Upper lobe of left lung (tissue), 6 donors: ENCODE measurements at regions not wholly inside any gene's neighbourhood (a gene's known extent, or its start where the extent isn't known, plus 50 kb on each side); places are given as distances from the start of the nearest gene placed in this dataset.

Experiments
- ATAC-seq, 2 donors: fragments of 200-7000 bp; cut with Tn5 transposase; one replicate each; pipeline ENCODE4 v1.9.1; 2022; ENCODE audit warnings: mild to moderate bottlenecking in 2 of 2, moderate library complexity in 2 of 2; ENCODE audit not compliant: low FRiP score in 2 of 2
- DNase-seq, 2 donors: peaks; one replicate each; pipeline ENCODE4 v3.0.0-alpha.2; 2019 to 2020
- H3K27ac ChIP-seq, 4 donors: fragments of 200-600 bp; sonication (generic); one replicate each; pipeline ENCODE4 v1.5.1; 2016 to 2019
- H3K27me3 ChIP-seq, 4 donors: fragments of 200-600 bp; sonication (generic); one replicate each; pipeline ENCODE4 v1.5.1; 2017 to 2019
- H3K36me3 ChIP-seq, 4 donors: fragments of 200-600 bp; sonication (generic); one replicate each; pipeline ENCODE4 v1.5.1; 2016 to 2019
- H3K4me1 ChIP-seq, 4 donors: fragments of 200-600 bp; sonication (generic); one replicate each; pipeline ENCODE4 v1.5.1; 2018 to 2019
- H3K4me3 ChIP-seq, 4 donors: fragments of 200-600 bp; sonication (generic); one replicate each; pipeline ENCODE4 v1.5.1; 2017 to 2019; ENCODE audit warnings: mild to moderate bottlenecking in 2 of 4, moderate library complexity in 1 of 4
- H3K9me3 ChIP-seq, 4 donors: fragments of 200-600 bp; sonication (generic); one replicate each; pipeline ENCODE4 v1.5.1; 2018 to 2019
- EP300 ChIP-seq, 4 donors: sonication (generic); formaldehyde crosslinking; IDR thresholded peaks; one replicate each; pipeline ENCODE4 v1.5.1; 2017; ENCODE audit warnings: antibody characterized with exemption in 4 of 4, control low read depth in 2 of 4
- POLR2A ChIP-seq, 4 donors: fragments of 450-650 bp; IDR thresholded peaks; one replicate each; pipeline ENCODE4 v1.5.1; 2016 to 2017; ENCODE audit warnings: antibody characterized with exemption in 4 of 4, mild to moderate bottlenecking in 2 of 4
- POLR2AphosphoS5 ChIP-seq, 2 donors: sonication (generic); formaldehyde crosslinking; IDR thresholded peaks; one replicate each; pipeline ENCODE4 v1.5.1; 2017; ENCODE audit warnings: antibody characterized with exemption in 2 of 2
- WGBS, 2 donors: methylation state at CpG; one replicate each; pipeline ENCODE4 v1.1.5; 2017 to 2018; 5-methylcytosine and 5-hydroxymethylcytosine counted together
- TF ChIP-seq, protein P1 (sequence below), 6 experiments: fragments of 450-650 bp in 4 of 6; fragments of 200-600 bp in 2 of 6; sonication (generic) in 2 of 6; IDR thresholded peaks; one replicate each; pipeline ENCODE4 v1.5.1; 2016 to 2019; ENCODE audit warnings: antibody characterized with exemption in 6 of 6
- donor health status: DM: no; HTN: no; CAD: no; lungs with moderate emphysema.
- donor health status: DM: no; HTN: yes; CAD: no; lungs with severe emphysema.

DNA sequence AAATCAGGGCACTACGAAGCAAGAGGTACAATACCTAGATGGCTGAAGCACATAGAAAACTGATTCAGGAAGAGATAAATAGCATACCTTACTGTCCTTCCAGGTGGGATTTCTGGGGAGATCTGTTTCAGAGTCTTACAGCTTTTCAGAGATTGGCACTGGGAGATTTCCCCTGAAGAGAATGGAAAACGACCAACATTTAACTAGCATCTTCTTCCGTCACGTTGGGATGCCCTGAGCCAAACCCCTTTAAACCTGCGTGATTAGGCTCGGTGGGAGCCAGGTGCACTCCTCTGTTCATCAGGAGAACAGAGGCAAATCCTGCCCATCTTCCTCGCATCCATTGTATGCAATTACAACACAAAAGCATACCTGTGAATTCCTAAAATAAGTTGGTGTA lies 614.5 kb downstream of the HDGFL1 start:
- no peak for DNase-seq
- no peaks in the 10 kb centered on the region for H3K27me3 ChIP-seq
- WGBS, 2 donors = 90 to 93% methylated on average over 7 of the region's 7 CpGs

DNA sequence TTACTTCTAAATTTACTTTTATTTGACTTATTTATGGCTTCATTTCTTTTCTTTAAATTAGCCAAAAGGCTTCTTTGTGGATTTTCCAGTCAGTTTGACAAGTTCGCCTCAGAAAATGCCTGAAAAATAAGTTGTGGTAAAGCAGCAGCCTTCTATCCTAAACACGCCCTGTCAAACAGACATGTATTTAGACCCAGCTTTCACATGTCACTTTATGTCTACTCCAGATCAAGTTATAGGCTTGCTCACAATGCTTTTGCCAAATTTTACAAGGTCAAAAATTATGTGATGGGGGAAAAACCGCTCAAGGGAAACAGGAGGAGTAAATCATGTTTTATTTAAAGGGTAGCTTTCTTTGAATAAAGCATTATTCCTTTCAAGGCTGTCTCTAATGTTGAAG lies 615.0 kb downstream of the HDGFL1 start:
- whole genome bisulfite sequencing, 2 donors = 81 to 87% methylated on average over 3 of the region's 3 CpGs

More for the DNA sequence above, 614.5 kb downstream of the HDGFL1 start:
- H3K4me3 ChIP-seq = no peak overlapping the region
- no peaks in the 10 kb centered on the region for H3K36me3 ChIP-seq
- H3K4me1 ChIP-seq = no peaks in the 10 kb centered on the region
- no peak overlapping the region for H3K27ac ChIP-seq
- no peak for ATAC-seq
- H3K9me3 ChIP-seq = no peaks in the 10 kb centered on the region
- no peak for TF ChIP-seq POLR2A (IDR thresholded peaks at IDR 0.05)
- no peak for TF ChIP-seq POLR2AphosphoS5 (IDR thresholded peaks at IDR 0.05)
- no peak for TF ChIP-seq EP300 (IDR thresholded peaks at IDR 0.05)
- TF ChIP-seq, protein P1, sequence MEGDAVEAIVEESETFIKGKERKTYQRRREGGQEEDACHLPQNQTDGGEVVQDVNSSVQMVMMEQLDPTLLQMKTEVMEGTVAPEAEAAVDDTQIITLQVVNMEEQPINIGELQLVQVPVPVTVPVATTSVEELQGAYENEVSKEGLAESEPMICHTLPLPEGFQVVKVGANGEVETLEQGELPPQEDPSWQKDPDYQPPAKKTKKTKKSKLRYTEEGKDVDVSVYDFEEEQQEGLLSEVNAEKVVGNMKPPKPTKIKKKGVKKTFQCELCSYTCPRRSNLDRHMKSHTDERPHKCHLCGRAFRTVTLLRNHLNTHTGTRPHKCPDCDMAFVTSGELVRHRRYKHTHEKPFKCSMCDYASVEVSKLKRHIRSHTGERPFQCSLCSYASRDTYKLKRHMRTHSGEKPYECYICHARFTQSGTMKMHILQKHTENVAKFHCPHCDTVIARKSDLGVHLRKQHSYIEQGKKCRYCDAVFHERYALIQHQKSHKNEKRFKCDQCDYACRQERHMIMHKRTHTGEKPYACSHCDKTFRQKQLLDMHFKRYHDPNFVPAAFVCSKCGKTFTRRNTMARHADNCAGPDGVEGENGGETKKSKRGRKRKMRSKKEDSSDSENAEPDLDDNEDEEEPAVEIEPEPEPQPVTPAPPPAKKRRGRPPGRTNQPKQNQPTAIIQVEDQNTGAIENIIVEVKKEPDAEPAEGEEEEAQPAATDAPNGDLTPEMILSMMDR (IDR thresholded peaks at IDR 0.05) = no peak

DNA sequence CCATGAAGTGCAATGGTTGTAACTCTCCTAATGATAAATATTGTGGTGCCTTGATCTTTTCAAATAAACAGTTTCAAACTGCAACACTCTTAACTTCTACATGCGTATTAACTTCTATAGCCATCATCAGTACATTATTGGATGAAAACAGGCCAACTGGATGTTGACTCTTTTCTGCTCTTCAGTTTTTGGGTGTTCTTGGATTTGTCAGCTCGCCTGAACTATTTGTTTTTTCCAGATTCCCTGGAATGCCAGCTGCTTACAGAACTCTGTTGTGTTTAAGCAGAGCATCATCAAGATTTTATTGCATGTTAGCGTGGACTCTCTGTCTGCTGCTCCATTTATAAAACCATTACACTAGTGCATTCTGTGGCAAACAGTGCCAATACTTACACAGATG lies 626.1 kb downstream of the HDGFL1 start:
- Histone ChIP-seq H3K4me1 (no peaks in the 10 kb centered on the region), H3K4me3 (no peak overlapping the region), H3K27me3 (no peaks in the 10 kb centered on the region), H3K9me3 (no peaks in the 10 kb centered on the region), H3K27ac (no peak overlapping the region), H3K36me3 (no peaks in the 10 kb centered on the region)
- DNase-seq = no peak
- TF ChIP-seq POLR2A (IDR thresholded peaks at IDR 0.05) (no peak), POLR2AphosphoS5 (IDR thresholded peaks at IDR 0.05) (no peak), EP300 (IDR thresholded peaks at IDR 0.05) (no peak)
- TF ChIP-seq, protein P1 (IDR thresholded peaks at IDR 0.05) = no peak
- ATAC-seq = no peak
- 82 to 88% methylated on average over 3 of the region's 3 CpGs for WGBS, 2 donors

More for the DNA sequence above, 615.0 kb downstream of the HDGFL1 start:
- DNase-seq (no peak), ATAC-seq (no peak)
- H3K27me3 ChIP-seq = no peaks in the 10 kb centered on the region
- H3K36me3 ChIP-seq = no peaks in the 10 kb centered on the region
- no peaks in the 10 kb centered on the region for H3K9me3 ChIP-seq
- no peaks in the 10 kb centered on the region for H3K4me1 ChIP-seq
- no peak overlapping the region for H3K4me3 ChIP-seq
- H3K27ac ChIP-seq = no peak overlapping the region
- TF ChIP-seq EP300 (IDR thresholded peaks at IDR 0.05) (no peak), POLR2A (IDR thresholded peaks at IDR 0.05) (no peak), POLR2AphosphoS5 (IDR thresholded peaks at IDR 0.05) (no peak)
- TF ChIP-seq, protein P1 (IDR thresholded peaks at IDR 0.05) = no peak

DNA sequence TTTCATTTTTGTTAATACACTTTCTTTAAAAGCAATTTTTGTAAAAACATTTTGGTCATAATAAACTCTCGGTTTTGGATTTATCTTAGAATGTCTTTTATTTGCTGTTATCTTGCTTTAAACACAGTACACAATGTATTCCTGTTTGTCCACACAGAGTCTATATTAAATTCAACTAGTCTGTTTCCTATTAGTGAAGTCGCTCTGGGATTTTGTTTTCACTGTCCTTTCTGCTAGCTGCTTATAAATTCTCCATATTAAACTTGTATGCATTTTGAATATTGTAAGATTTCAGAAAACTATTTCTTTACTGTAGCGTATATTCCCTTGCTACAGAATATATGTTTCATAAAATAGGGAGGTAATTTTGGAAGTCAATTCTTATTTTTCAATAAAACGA lies 630.2 kb downstream of the HDGFL1 start:
- Histone ChIP-seq H3K9me3 (no peaks in the 10 kb centered on the region), H3K27ac (no peak overlapping the region), H3K4me3 (no peak overlapping the region), H3K27me3 (no peaks in the 10 kb centered on the region), H3K4me1 (no peaks in the 10 kb centered on the region), H3K36me3 (no peaks in the 10 kb centered on the region)
- no peak for ATAC-seq
- TF ChIP-seq EP300 (IDR thresholded peaks at IDR 0.05) (no peak), POLR2A (IDR thresholded peaks at IDR 0.05) (no peak), POLR2AphosphoS5 (IDR thresholded peaks at IDR 0.05) (no peak)
- TF ChIP-seq, protein P1 (IDR thresholded peaks at IDR 0.05) = no peak
- no peak for DNase-seq
- 88% methylated on average over 4 of the region's 4 CpGs for WGBS, 2 donors

DNA sequence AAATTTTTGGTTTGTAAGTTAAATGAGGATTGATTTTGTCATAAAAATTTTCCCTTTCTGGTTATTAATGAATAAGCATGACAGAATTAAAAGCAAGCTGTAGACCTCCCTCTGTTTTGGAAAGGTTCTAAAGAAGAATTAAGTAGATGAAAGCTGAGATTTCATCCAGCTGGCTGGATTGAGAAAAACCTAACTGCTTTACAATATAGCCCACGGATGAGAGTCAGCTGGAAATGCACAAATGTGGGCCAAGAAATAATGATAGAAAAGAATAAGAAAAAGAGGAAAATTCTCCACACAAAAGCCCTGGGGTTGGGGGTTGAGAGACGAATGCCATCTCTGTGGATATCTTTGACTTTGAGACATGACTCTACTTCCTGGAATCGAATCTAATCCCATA lies 631.6 kb downstream of the HDGFL1 start:
- Histone ChIP-seq H3K4me3 (no peak overlapping the region), H3K36me3 (no peaks in the 10 kb centered on the region), H3K27me3 (no peaks in the 10 kb centered on the region), H3K9me3 (no peaks in the 10 kb centered on the region), H3K4me1 (no peaks in the 10 kb centered on the region), H3K27ac (no peak overlapping the region)
- DNase-seq = no peak
- no peak for ATAC-seq
- 81 to 83% methylated on average over 3 of the region's 3 CpGs for WGBS, 2 donors
- TF ChIP-seq EP300 (IDR thresholded peaks at IDR 0.05) = no peak
- no peak for TF ChIP-seq POLR2AphosphoS5 (IDR thresholded peaks at IDR 0.05)
- TF ChIP-seq, protein P1 (IDR thresholded peaks at IDR 0.05) = no peak
- no peak for TF ChIP-seq POLR2A (IDR thresholded peaks at IDR 0.05)
